ENCODE measurements at regions not wholly inside any gene's neighbourhood (a gene's known extent, or its start where the extent isn't known, plus 50 kb on each side); places are given as distances from the start of the nearest gene placed in this dataset.

DNA sequence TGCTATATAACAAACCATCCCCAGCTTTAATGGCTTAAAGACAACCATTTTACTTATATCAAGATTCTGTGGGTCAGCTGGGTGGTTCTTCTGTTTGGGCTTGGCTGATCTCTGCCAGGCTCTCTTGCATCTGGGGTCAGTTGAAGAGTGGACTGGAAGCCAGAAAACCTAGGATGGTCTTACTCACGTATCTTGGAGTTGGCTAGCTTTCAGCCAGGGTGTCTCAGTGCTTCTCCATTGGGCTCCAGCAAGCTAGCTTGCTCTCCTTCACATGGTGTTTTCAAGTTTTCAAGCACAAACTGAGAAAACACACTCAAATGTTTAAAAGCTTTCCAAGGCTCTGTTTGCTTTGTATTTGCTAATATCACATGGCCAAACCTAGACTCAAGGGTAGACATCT lies 146.8 kb downstream of the PIK3R1 start (continued):
- no peak for TF ChIP-seq ZNF462 (CRISPR knock-in tag; IDR thresholded peaks at IDR 0.05)

GRCh38 chr5:68365889-68366288 lies 150.3 kb downstream of the PIK3R1 start:
- Histone ChIP-seq H3K27me3 (ENCODE audit: insufficient read depth) (no peaks in the 10 kb centered on the region), H3K79me2 (replicated peaks; ENCODE audit: insufficient read depth) (no peaks in the 10 kb centered on the region), H3K4me2 (no peak overlapping the region), H3K4me3 (no peak overlapping the region), H3K9me2 (ENCODE audit: insufficient read depth) (no peaks in the 10 kb centered on the region), H4K20me1 (replicated peaks; ENCODE audit: insufficient read depth) (no peaks in the 10 kb centered on the region), H3K4me1 (ENCODE audit: insufficient read depth) (no peaks in the 10 kb centered on the region), H2AFZ (0 out of 2 replicates have a peak overlapping the region, but pooled peaks have one; percentile 25), H3K36me3 (ENCODE audit: insufficient read depth) (no peaks in the 10 kb centered on the region), H3F3A (replicated peaks; ENCODE audit: low read depth) (no peaks in the 10 kb centered on the region), H3K27ac (ENCODE audit: low read depth) (no peak overlapping the region)
- no peaks in the 10 kb centered on the region for H3K36me3 Mint-ChIP-seq (ENCODE audit: low read depth)
- no peak overlapping the region for H3K4me3 Mint-ChIP-seq
- DNase-seq (ENCODE audit: low spot score) (no peak), ATAC-seq (no peak)
- no peaks in the 10 kb centered on the region for H3K27me3 Mint-ChIP-seq (ENCODE audit: insufficient read depth, low read depth, poor library complexity)
- no peaks in the 10 kb centered on the region for H3K4me1 Mint-ChIP-seq
- no peak overlapping the region for H3K27ac Mint-ChIP-seq
- no peaks in the 10 kb centered on the region; the same call in 2 of the 3 replicates for H3K9me3 Mint-ChIP-seq
- TF ChIP-seq CTCF (conservative IDR thresholded peaks at IDR 0.05; ENCODE audit: low read depth in 2 of 2), result no peak
- no peak for TF ChIP-seq EZH2 (IDR thresholded peaks at IDR 0.05; ENCODE audit: low read depth, unreplicated experiment)
- TF ChIP-seq POLR2AphosphoS5 (IDR thresholded peaks at IDR 0.05; ENCODE audit: low read depth), result no peak
- TF ChIP-seq CREB1 (CRISPR knock-in tag; IDR thresholded peaks at IDR 0.05; ENCODE audit: low read depth), result no peak
- no peak for TF ChIP-seq NANOG (IDR thresholded peaks at IDR 0.05; ENCODE audit: borderline replicate concordance)
- TF ChIP-seq JUNB (IDR thresholded peaks at IDR 0.05; ENCODE audit: unreplicated experiment), result no peak
- TF ChIP-seq, protein P1, sequence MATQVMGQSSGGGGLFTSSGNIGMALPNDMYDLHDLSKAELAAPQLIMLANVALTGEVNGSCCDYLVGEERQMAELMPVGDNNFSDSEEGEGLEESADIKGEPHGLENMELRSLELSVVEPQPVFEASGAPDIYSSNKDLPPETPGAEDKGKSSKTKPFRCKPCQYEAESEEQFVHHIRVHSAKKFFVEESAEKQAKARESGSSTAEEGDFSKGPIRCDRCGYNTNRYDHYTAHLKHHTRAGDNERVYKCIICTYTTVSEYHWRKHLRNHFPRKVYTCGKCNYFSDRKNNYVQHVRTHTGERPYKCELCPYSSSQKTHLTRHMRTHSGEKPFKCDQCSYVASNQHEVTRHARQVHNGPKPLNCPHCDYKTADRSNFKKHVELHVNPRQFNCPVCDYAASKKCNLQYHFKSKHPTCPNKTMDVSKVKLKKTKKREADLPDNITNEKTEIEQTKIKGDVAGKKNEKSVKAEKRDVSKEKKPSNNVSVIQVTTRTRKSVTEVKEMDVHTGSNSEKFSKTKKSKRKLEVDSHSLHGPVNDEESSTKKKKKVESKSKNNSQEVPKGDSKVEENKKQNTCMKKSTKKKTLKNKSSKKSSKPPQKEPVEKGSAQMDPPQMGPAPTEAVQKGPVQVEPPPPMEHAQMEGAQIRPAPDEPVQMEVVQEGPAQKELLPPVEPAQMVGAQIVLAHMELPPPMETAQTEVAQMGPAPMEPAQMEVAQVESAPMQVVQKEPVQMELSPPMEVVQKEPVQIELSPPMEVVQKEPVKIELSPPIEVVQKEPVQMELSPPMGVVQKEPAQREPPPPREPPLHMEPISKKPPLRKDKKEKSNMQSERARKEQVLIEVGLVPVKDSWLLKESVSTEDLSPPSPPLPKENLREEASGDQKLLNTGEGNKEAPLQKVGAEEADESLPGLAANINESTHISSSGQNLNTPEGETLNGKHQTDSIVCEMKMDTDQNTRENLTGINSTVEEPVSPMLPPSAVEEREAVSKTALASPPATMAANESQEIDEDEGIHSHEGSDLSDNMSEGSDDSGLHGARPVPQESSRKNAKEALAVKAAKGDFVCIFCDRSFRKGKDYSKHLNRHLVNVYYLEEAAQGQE (IDR thresholded peaks at IDR 0.05; ENCODE audit: unreplicated experiment), result no peak

Data from GM23338 (cell line).